Smooth muscle cell (in vitro differentiated cells): ENCODE measurements at regions not wholly inside any gene's neighbourhood (a gene's known extent, or its start where the extent isn't known, plus 50 kb on each side); places are given as distances from the start of the nearest gene placed in this dataset.

ENCODE experiments used
- DNase-seq: peaks from one replicate; lab custom pipeline; 2025; ENCODE audit not compliant: unreplicated experiment; lab: John Stamatoyannopoulos, UW
- H2AFZ ChIP-seq: fragments of 200-600 bp; sonication (generic); 2 replicates; pipeline ENCODE4 v1.6.0; 2016; ENCODE audit warnings: antibody characterized with exemption, low read depth, mild to moderate bottlenecking
- H3F3A ChIP-seq: fragments of 200-600 bp; sonication (generic); 2 replicates; pipeline ENCODE4 v1.6.0; 2017; ENCODE audit warnings: antibody characterized with exemption, low read depth
- H3K27ac ChIP-seq: fragments of 200-600 bp; sonication (generic); 2 replicates; pipeline ENCODE4 v1.5.1; 2016; ENCODE audit warnings: low read depth, mild to moderate bottlenecking
- H3K27me3 ChIP-seq: fragments of 200-600 bp; sonication (generic); 2 replicates; pipeline ENCODE4 v1.6.1; 2016; ENCODE audit warnings: low read depth, mild to moderate bottlenecking
- H3K36me3 ChIP-seq: fragments of 200-600 bp; sonication (generic); 2 replicates; pipeline ENCODE4 v1.5.1; 2016; ENCODE audit warnings: low read depth
- H3K4me1 ChIP-seq: fragments of 200-600 bp; sonication (generic); 2 replicates; pipeline ENCODE4 v1.5.1; 2016; ENCODE audit warnings: low read depth
- H3K4me2 ChIP-seq: fragments of 200-600 bp; sonication (generic); 2 replicates; pipeline ENCODE4 v1.6.0; 2016; ENCODE audit warnings: mild to moderate bottlenecking
- H3K4me3 ChIP-seq: fragments of 200-600 bp; sonication (generic); 2 replicates; pipeline ENCODE4 v1.5.1; 2016; ENCODE audit warnings: mild to moderate bottlenecking
- H3K79me2 ChIP-seq: fragments of 200-600 bp; sonication (generic); 2 replicates; pipeline ENCODE4 v1.6.0; 2016; ENCODE audit warnings: low read depth, mild to moderate bottlenecking
- H3K9ac ChIP-seq: fragments of 200-600 bp; sonication (generic); 2 replicates; pipeline ENCODE4 v1.6.0; 2016; ENCODE audit warnings: low read depth
- H3K9me3 ChIP-seq: fragments of 200-600 bp; sonication (generic); replicated peaks from 2 replicates; pipeline ENCODE4 v1.5.1; 2016; ENCODE audit warnings: low read depth
- H4K20me1 ChIP-seq: fragments of 200-600 bp; sonication (generic); 2 replicates; pipeline ENCODE4 v1.6.0; 2016; ENCODE audit warnings: low read depth
- CTCF ChIP-seq: fragments of 200-600 bp; sonication (generic); IDR thresholded peaks from 2 replicates; pipeline ENCODE4 v1.5.1; 2017; ENCODE audit warnings: borderline replicate concordance, mild to moderate bottlenecking, antibody characterized with exemption; ENCODE audit not compliant: insufficient read depth, poor library complexity, severe bottlenecking
- WGBS: methylation state at CpG from one replicate; pipeline ENCODE4 v1.1.7; 2016; ENCODE audit warnings: low lambda C conversion rate; 5-methylcytosine and 5-hydroxymethylcytosine counted together

GRCh38 chr14:49193332-49194065 lies 392.7 kb downstream of the RPS29 start:
- no peak overlapping the region for H3K4me2 ChIP-seq
- WGBS = 76% methylated on average over 7 of the region's 7 CpGs
- no peaks in the 10 kb centered on the region for H3K4me1 ChIP-seq
- H3K27me3 ChIP-seq = no peaks in the 10 kb centered on the region
- no peak overlapping the region for H3K9ac ChIP-seq
- H3F3A ChIP-seq = no peaks in the 10 kb centered on the region
- no peak overlapping the region for H3K27ac ChIP-seq
- no peaks in the 10 kb centered on the region for H4K20me1 ChIP-seq
- H3K4me3 ChIP-seq = no peak overlapping the region
- H3K36me3 ChIP-seq = no peaks in the 10 kb centered on the region
- no peak overlapping the region for H2AFZ ChIP-seq
- TF ChIP-seq CTCF = no peak
- no peaks in the 10 kb centered on the region for H3K79me2 ChIP-seq
- no peaks in the 10 kb centered on the region for H3K9me3 ChIP-seq
- no peak for DNase-seq

DNA sequence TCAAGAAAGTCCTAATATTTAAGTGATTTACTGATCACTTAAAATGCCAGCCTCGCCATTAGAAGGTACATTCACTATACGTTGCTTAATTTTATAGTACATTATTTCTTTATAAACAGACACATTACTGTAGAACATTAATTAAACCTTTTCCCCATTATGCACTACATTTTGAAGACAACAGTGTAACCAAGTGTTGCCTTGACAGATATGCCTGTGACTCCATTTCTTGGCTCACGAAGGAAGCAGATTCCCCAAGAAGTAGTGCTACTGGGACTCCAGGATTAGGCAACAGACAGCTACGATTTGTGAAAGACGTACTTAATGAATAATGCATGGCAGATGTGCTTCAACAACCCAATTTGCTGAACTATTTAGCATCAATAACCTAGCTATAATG lies 394.8 kb downstream of the RPS29 start:
- H2AFZ ChIP-seq = no peak overlapping the region
- 78% methylated on average over 5 of the region's 5 CpGs for WGBS
- no peak overlapping the region for H3K9ac ChIP-seq

GRCh38 chr14:49189375-49189774 lies 396.8 kb downstream of the RPS29 start:
- no peak for TF ChIP-seq CTCF

More for the DNA sequence above, 394.8 kb downstream of the RPS29 start:
- H3F3A ChIP-seq = no peaks in the 10 kb centered on the region
- TF ChIP-seq CTCF = no peak
- no peaks in the 10 kb centered on the region for H3K36me3 ChIP-seq
- H4K20me1 ChIP-seq = no peaks in the 10 kb centered on the region
- no peaks in the 10 kb centered on the region for H3K9me3 ChIP-seq
- no peak overlapping the region for H3K4me2 ChIP-seq
- DNase-seq = no peak
- no peaks in the 10 kb centered on the region for H3K79me2 ChIP-seq
- H3K27ac ChIP-seq = no peak overlapping the region
- no peaks in the 10 kb centered on the region for H3K4me1 ChIP-seq
- H3K27me3 ChIP-seq = no peaks in the 10 kb centered on the region
- H3K4me3 ChIP-seq = no peak overlapping the region

GRCh38 chr14:49187799-49188198 lies 398.4 kb downstream of the RPS29 start:
- no peak for TF ChIP-seq CTCF
- Histone ChIP-seq H3K36me3 (no peaks in the 10 kb centered on the region), H3K9me3 (no peaks in the 10 kb centered on the region), H3K79me2 (no peaks in the 10 kb centered on the region), H3K9ac (no peak overlapping the region), H3K27ac (no peak overlapping the region), H2AFZ (no peak overlapping the region), H3K4me2 (no peak overlapping the region), H3K4me3 (no peak overlapping the region), H3K27me3 (no peaks in the 10 kb centered on the region), H3F3A (no peaks in the 10 kb centered on the region), H3K4me1 (no peaks in the 10 kb centered on the region), H4K20me1 (no peaks in the 10 kb centered on the region)
- 91% methylated on average over 4 of the region's 4 CpGs for WGBS
- no peak for DNase-seq

More at GRCh38 chr14:49189375-49189774, 396.8 kb downstream of the RPS29 start:
- no peaks in the 10 kb centered on the region for H3K79me2 ChIP-seq
- no peak overlapping the region for H3K4me3 ChIP-seq
- no peaks in the 10 kb centered on the region for H4K20me1 ChIP-seq
- no peaks in the 10 kb centered on the region for H3K27me3 ChIP-seq
- DNase-seq = no peak
- no peak overlapping the region for H2AFZ ChIP-seq
- H3K27ac ChIP-seq = no peak overlapping the region
- no peaks in the 10 kb centered on the region for H3K4me1 ChIP-seq
- no peak overlapping the region for H3K4me2 ChIP-seq
- no peaks in the 10 kb centered on the region for H3F3A ChIP-seq
- H3K9ac ChIP-seq = no peak overlapping the region
- no peaks in the 10 kb centered on the region for H3K9me3 ChIP-seq
- H3K36me3 ChIP-seq = no peaks in the 10 kb centered on the region
- WGBS = 67% methylated on average over 1 of the region's 1 CpG
